T-helper 2 cell (primary cell): ENCODE measurements at regions not wholly inside any gene's neighbourhood (a gene's known extent, or its start where the extent isn't known, plus 50 kb on each side); places are given as distances from the start of the nearest gene placed in this dataset.

ENCODE experiments used
- DNase-seq, 5 experiments: peaks; one replicate each; pipeline versions ENCODE4 v3.0.0 to v3.0.0-alpha.2; 2012 to 2022

GRCh38 chr16:16797239-16797638 lies 418.3 kb downstream of the NPIPA7 start:
- no peak for DNase-seq

- no peak for DNase-seq
These were observed 419.6 kb downstream of the NPIPA7 start for GRCh38 chr16:16798504-16798903.

GRCh38 chr16:16805809-16806208 lies 426.9 kb downstream of the NPIPA7 start:
- no peak for DNase-seq

GRCh38 chr16:16815641-16816040 lies 436.7 kb downstream of the NPIPA7 start:
- DNase-seq = no peak

GRCh38 chr16:16817196-16817595 lies 438.3 kb downstream of the NPIPA7 start:
- DNase-seq = no peak

GRCh38 chr16:16821261-16821660 lies 442.3 kb downstream of the NPIPA7 start:
- no peak for DNase-seq

- no peak for DNase-seq
These were observed 450.0 kb downstream of the NPIPA7 start for GRCh38 chr16:16828913-16829398.

GRCh38 chr16:16830401-16830800 lies 451.5 kb downstream of the NPIPA7 start:
- DNase-seq = no peak

- DNase-seq = no peak
These were observed 452.0 kb downstream of the NPIPA7 start for GRCh38 chr16:16830973-16831372.

- no peak for DNase-seq
These were observed 454.2 kb downstream of the NPIPA7 start for GRCh38 chr16:16833165-16833564.

GRCh38 chr16:16850274-16850673 lies 471.3 kb downstream of the NPIPA7 start:
- no peak for DNase-seq

GRCh38 chr16:16857012-16857411 lies 478.1 kb downstream of the NPIPA7 start:
- no peak for DNase-seq

GRCh38 chr16:16857603-16858283 lies 478.8 kb downstream of the NPIPA7 start:
- no peak for DNase-seq

GRCh38 chr16:16861546-16861945 lies 482.6 kb downstream of the NPIPA7 start:
- peak in 4 of 5 experiments; percentile 3 to 42 (median 18) for DNase-seq

GRCh38 chr16:16863672-16864071 lies 484.7 kb downstream of the NPIPA7 start:
- DNase-seq = no peak

GRCh38 chr16:16864536-16864935 lies 485.6 kb downstream of the NPIPA7 start:
- DNase-seq = no peak

- no peak for DNase-seq
These were observed 486.4 kb downstream of the NPIPA7 start for GRCh38 chr16:16865374-16865773.

GRCh38 chr16:16867973-16868372 lies 489.0 kb downstream of the NPIPA7 start:
- DNase-seq = no peak

GRCh38 chr16:16868727-16869126 lies 489.8 kb downstream of the NPIPA7 start:
- DNase-seq = no peak

- no peak for DNase-seq
These were observed 490.8 kb downstream of the NPIPA7 start for GRCh38 chr16:16869746-16870145.

- no peak for DNase-seq
These were observed 492.3 kb downstream of the NPIPA7 start for GRCh38 chr16:16871196-16871595.

GRCh38 chr16:16877061-16877460 lies 498.1 kb downstream of the NPIPA7 start:
- no peak for DNase-seq

GRCh38 chr16:16879567-16880251 lies 500.8 kb downstream of the NPIPA7 start:
- DNase-seq = no peak

GRCh38 chr16:16881814-16882213 lies 502.9 kb downstream of the NPIPA7 start:
- DNase-seq = no peak
